A549 (cell line): ENCODE measurements at regions not wholly inside any gene's neighbourhood (a gene's known extent, or its start where the extent isn't known, plus 50 kb on each side); places are given as distances from the start of the nearest gene placed in this dataset.

ENCODE experiments used
- ATAC-seq, 2 experiments: fragments of 200-7000 bp in 1 of 2; fragments of >200 bp in 1 of 2; cut with Nextera tagmentation in 1 of 2; cut with Tn5 transposase in 1 of 2; 3 replicates each; pipeline versions ENCODE4 v1.8.0 to v1.9.1; 2018 to 2020; ENCODE audit warnings: mild to moderate bottlenecking in 1 of 2, moderate library complexity in 1 of 2
- CTCF ChIA-PET: fragments of 300-600 bp; sonication (Branson Sonifier 250); formaldehyde crosslinking; extraction: SDS; loops from one replicate; lab custom pipeline; 2021; ENCODE audit warnings: antibody characterized with exemption, inconsistent platforms; lab: Yijun Ruan, JAX
- POLR2A ChIA-PET: fragments of 350-600 bp; formaldehyde crosslinking; extraction: SDS; loops from one replicate; lab custom pipeline; 2021; ENCODE audit warnings: antibody characterized with exemption, inconsistent platforms; lab: Yijun Ruan, JAX
- DNase-seq, 2 experiments: peaks; one replicate each; pipeline versions ENCODE4 v3.0.0 to v3.0.0-alpha.2; 2011 to 2016; ENCODE audit warnings: low read depth in 1 of 2, low spot score in 1 of 2
- FAIRE-seq: peaks from 2 replicates; lab custom pipeline; 2011; peaks lifted over from hg19 to GRCh38; lab: Jason Lieb, UNC
- H3K27ac ChIP-seq, 2 experiments: fragments of >200 bp; sonication (Bioruptor Twin); formaldehyde crosslinking; 3 replicates each; pipeline ENCODE4 v1.5.1; 2016 to 2017
- H3K4me1 ChIP-seq: fragments of >200 bp; sonication (Bioruptor Twin); formaldehyde crosslinking; 3 replicates; pipeline ENCODE4 v1.6.1; 2016
- H3K4me2 ChIP-seq: fragments of >200 bp; sonication (Bioruptor Twin); formaldehyde crosslinking; 3 replicates; pipeline ENCODE4 v1.6.1; 2016
- H3K4me3 ChIP-seq: fragments of >200 bp; sonication (Bioruptor Twin); formaldehyde crosslinking; 3 replicates; pipeline ENCODE4 v1.5.1; 2016
- H3K9me3 ChIP-seq: fragments of >200 bp; sonication (Bioruptor Twin); formaldehyde crosslinking; 3 replicates; pipeline ENCODE4 v1.6.1; 2016
- BCL3 ChIP-seq: fragments of >200 bp; sonication (Bioruptor Twin); formaldehyde crosslinking; IDR thresholded peaks from 3 replicates; pipeline ENCODE4 v1.6.1; 2016
- BHLHE40 ChIP-seq: IDR thresholded peaks from 2 replicates; pipeline ENCODE4 v1.6.1; 2012; ENCODE audit warnings: low read depth, low read length, inconsistent platforms
- CBX2 ChIP-seq: fragments of 200-600 bp; sonication (generic); IDR thresholded peaks from 2 replicates; pipeline ENCODE4 v1.6.1; 2016; ENCODE audit warnings: low read depth, mild to moderate bottlenecking, borderline replicate concordance
- CBX8 ChIP-seq: fragments of 200-600 bp; sonication (generic); IDR thresholded peaks from 2 replicates; pipeline ENCODE4 v1.6.1; 2016
- CEBPB ChIP-seq, 2 experiments: fragments of >200 bp in 1 of 2; sonication (Bioruptor Twin) in 1 of 2; formaldehyde crosslinking in 1 of 2; IDR thresholded peaks; 2 replicates each; pipeline ENCODE4 v1.6.1; 2012 to 2016
- CHD2 ChIP-seq: fragments of 150-350 bp; IDR thresholded peaks from 2 replicates; pipeline ENCODE4 v1.6.1; 2014; ENCODE audit warnings: low read length; ENCODE audit not compliant: partially characterized antibody
- CHD4 ChIP-seq: fragments of 200-600 bp; sonication (generic); IDR thresholded peaks from 2 replicates; pipeline ENCODE4 v1.6.1; 2016; ENCODE audit warnings: antibody characterized with exemption, mild to moderate bottlenecking, borderline replicate concordance
- FOSB ChIP-seq: fragments of 250-450 bp; sonication (Bioruptor Pico); IDR thresholded peaks from 2 replicates; pipeline ENCODE4 v1.5.0; 2020; ENCODE audit warnings: mild to moderate bottlenecking, moderate library complexity
- FOSL2 ChIP-seq, 2 experiments: fragments of 450-650 bp in 1 of 2; fragments of >200 bp in 1 of 2; sonication (Bioruptor Twin) in 1 of 2; formaldehyde crosslinking; IDR thresholded peaks; 2 replicates each; pipeline versions ENCODE4 v1.5.0 to v1.6.1; 2016 to 2020; ENCODE audit warnings: mild to moderate bottlenecking in 1 of 2, moderate library complexity in 1 of 2
- HDAC2 ChIP-seq: fragments of 200-600 bp; sonication (generic); IDR thresholded peaks from 2 replicates; pipeline ENCODE4 v1.6.1; 2016
- HMGXB4 ChIP-seq: fragments of 250-450 bp; sonication (Bioruptor Pico); IDR thresholded peaks from 2 replicates; pipeline ENCODE4 v1.5.0; 2021; ENCODE audit warnings: mild to moderate bottlenecking, moderate library complexity, borderline replicate concordance
- HOXA7 ChIP-seq: fragments of 250-450 bp; sonication (Bioruptor Pico); IDR thresholded peaks from 2 replicates; pipeline ENCODE4 v1.5.0; 2020; ENCODE audit warnings: mild to moderate bottlenecking, moderate library complexity
- HOXB5 ChIP-seq: fragments of 250-450 bp; sonication (Bioruptor Pico); IDR thresholded peaks from 2 replicates; pipeline ENCODE4 v1.5.0; 2020; ENCODE audit warnings: mild to moderate bottlenecking, moderate library complexity
- JUN ChIP-seq, 2 experiments: fragments of >200 bp; sonication (Bioruptor Twin); formaldehyde crosslinking; IDR thresholded peaks; 2 replicates in 1 of 2; 3 replicates in 1 of 2; pipeline ENCODE4 v1.6.1; 2016 to 2017
- KDM5A ChIP-seq: fragments of 200-600 bp; sonication (generic); IDR thresholded peaks from 2 replicates; pipeline ENCODE4 v1.6.1; 2016; ENCODE audit warnings: antibody characterized with exemption, mild to moderate bottlenecking
- MAFK ChIP-seq: fragments of 450-650 bp; IDR thresholded peaks from 2 replicates; pipeline ENCODE4 v1.6.1; 2014; ENCODE audit not compliant: partially characterized antibody
- MAZ ChIP-seq: fragments of 150-350 bp; IDR thresholded peaks from 2 replicates; pipeline ENCODE4 v1.6.1; 2014; ENCODE audit warnings: antibody characterized with exemption, low read depth, low read length, borderline replicate concordance
- PHF8 ChIP-seq: fragments of 200-600 bp; sonication (generic); IDR thresholded peaks from 2 replicates; pipeline ENCODE4 v1.6.1; 2016; ENCODE audit warnings: low read depth, mild to moderate bottlenecking, antibody characterized with exemption, moderate library complexity, borderline replicate concordance
- POLR2A ChIP-seq: IDR thresholded peaks from 2 replicates; pipeline ENCODE4 v1.6.1; 2012; ENCODE audit warnings: mild to moderate bottlenecking, low read length
- RCOR1 ChIP-seq: fragments of 150-350 bp; IDR thresholded peaks from 2 replicates; pipeline ENCODE4 v1.6.1; 2014; ENCODE audit warnings: antibody characterized with exemption, low read length, low read depth
- REST ChIP-seq: fragments of 200-600 bp; sonication (generic); IDR thresholded peaks from 2 replicates; pipeline ENCODE4 v1.6.1; 2016; ENCODE audit warnings: antibody characterized with exemption, mild to moderate bottlenecking, moderate library complexity
- TFCP2L1 ChIP-seq: fragments of 250-450 bp; sonication (Bioruptor Pico); IDR thresholded peaks from 2 replicates; pipeline ENCODE4 v1.5.0; 2021; ENCODE audit warnings: mild to moderate bottlenecking
- USF2 ChIP-seq: fragments of 450-650 bp; IDR thresholded peaks from 2 replicates; pipeline ENCODE4 v1.6.1; 2014; ENCODE audit warnings: antibody characterized with exemption
- ZNF302 ChIP-seq: fragments of 250-450 bp; sonication (Bioruptor Pico); IDR thresholded peaks from 2 replicates; pipeline ENCODE4 v1.9.0; 2021; ENCODE audit warnings: inconsistent platforms, mild to moderate bottlenecking, moderate library complexity
- WGBS: methylation state at CpG from one replicate; pipeline ENCODE4 v1.1.6; 2017; ENCODE audit errors: missing lambda C conversion rate; 5-methylcytosine and 5-hydroxymethylcytosine counted together

GRCh38 chr1:38187552-38187951, 141.0 kb upstream of the POU3F1 start:
- no peak for DNase-seq
- no peak for ATAC-seq
- ChIA-PET POLR2A (no interaction called here), CTCF (no interaction called here)
- Histone ChIP-seq H3K4me3 (no peak overlapping the region), H3K27ac (no peak overlapping the region), H3K4me1 (no peaks in the 10 kb centered on the region), H3K9me3 (no peaks in the 10 kb centered on the region), H3K4me2 (no peak overlapping the region)
- WGBS, result 40% methylated on average over 9 of the region's 9 CpGs
- TF ChIP-seq CHD4 (no peak), TFCP2L1 (CRISPR knock-in tag) (no peak), CHD2 (no peak), JUN (IDR thresholded peaks at IDR 0.05) (no peak), FOSL2 (IDR thresholded peaks at IDR 0.05) (no peak), FOSL2 (CRISPR knock-in tag; IDR thresholded peaks at IDR 0.05) (no peak), CEBPB (IDR thresholded peaks at IDR 0.05) (no peak), RCOR1 (no peak), BHLHE40 (no peak), ZNF302 (no peak), HMGXB4 (CRISPR knock-in tag) (no peak), HDAC2 (no peak), USF2 (no peak), CBX8 (no peak), HOXA7 (no peak), MAZ (no peak), POLR2A (no peak)
- no peak for FAIRE-seq

GRCh38 chr1:38186566-38186965, 140.0 kb upstream of the POU3F1 start:
- POLR2A ChIA-PET, result no interaction called here
- Histone ChIP-seq H3K4me3 (no peak overlapping the region), H3K9me3 (no peaks in the 10 kb centered on the region), H3K27ac (no peak overlapping the region), H3K4me2 (no peak overlapping the region), H3K4me1 (no peaks in the 10 kb centered on the region)
- ATAC-seq (no peak), DNase-seq (no peak), FAIRE-seq (no peak)
- CTCF ChIA-PET, result interaction anchor here (0.6 kb wide), 1 partner anchor 21 kb away, joined by 3 read pairs; no protein-coding TSS in a partner anchor
- WGBS, result 3% methylated on average over 5 of the region's 5 CpGs
- TF ChIP-seq BCL3 (no peak), CBX2 (no peak), HOXB5 (CRISPR knock-in tag) (no peak), RCOR1 (no peak)

- H3K4me1 ChIP-seq, result no peaks in the 10 kb centered on the region
- ATAC-seq, result no peak
- no peak for FAIRE-seq
- CTCF ChIA-PET, result no interaction called here
- 60% methylated on average over 4 of the region's 7 CpGs for WGBS
- DNase-seq, result no peak
- H3K4me2 ChIP-seq, result no peak overlapping the region
- POLR2A ChIA-PET, result no interaction called here
- H3K4me3 ChIP-seq, result no peak overlapping the region
- no peak overlapping the region for H3K27ac ChIP-seq
- H3K9me3 ChIP-seq, result no peaks in the 10 kb centered on the region
- TF ChIP-seq HDAC2, result no peak
- TF ChIP-seq KDM5A, result no peak
- no peak for TF ChIP-seq REST
- TF ChIP-seq FOSB, result no peak
- TF ChIP-seq MAFK, result no peak
- no peak for TF ChIP-seq POLR2A
- TF ChIP-seq TFCP2L1 (CRISPR knock-in tag), result no peak
- TF ChIP-seq PHF8, result no peak
Observed at GRCh38 chr1:38185913-38186312, 139.3 kb upstream of the POU3F1 start.
